GM18909 (cell line): ENCODE measurements at regions not wholly inside any gene's neighbourhood (a gene's known extent, or its start where the extent isn't known, plus 50 kb on each side); places are given as distances from the start of the nearest gene placed in this dataset.

ENCODE experiments used
- ATAC-seq: cut with Tn5 transposase; IDR thresholded peaks from one replicate; pipeline ENCODE4 v1.9.1; 2021; ENCODE audit warnings: mild to moderate bottlenecking; ENCODE audit not compliant: unreplicated experiment, poor library complexity

DNA sequence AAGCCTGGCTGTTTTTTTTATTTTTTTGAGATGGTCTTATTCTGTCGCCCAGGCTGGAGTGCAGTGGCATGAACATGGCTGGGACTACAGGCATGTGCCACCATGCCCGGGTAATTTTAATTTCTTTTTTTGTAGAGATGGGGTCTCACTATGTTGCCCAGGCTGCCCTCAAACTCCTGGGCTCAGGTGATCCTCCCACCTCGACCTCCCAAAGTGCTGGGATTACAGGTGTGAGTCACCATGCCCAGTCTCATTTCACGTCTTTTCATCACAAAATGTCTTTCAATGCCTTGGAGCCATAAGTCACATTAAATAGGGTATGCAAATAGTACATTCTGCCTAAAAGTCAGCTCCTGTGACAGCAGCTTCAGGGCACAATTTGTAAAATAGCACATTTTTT, 52.8 kb downstream of the SOX2 start:
- no peak for ATAC-seq

DNA sequence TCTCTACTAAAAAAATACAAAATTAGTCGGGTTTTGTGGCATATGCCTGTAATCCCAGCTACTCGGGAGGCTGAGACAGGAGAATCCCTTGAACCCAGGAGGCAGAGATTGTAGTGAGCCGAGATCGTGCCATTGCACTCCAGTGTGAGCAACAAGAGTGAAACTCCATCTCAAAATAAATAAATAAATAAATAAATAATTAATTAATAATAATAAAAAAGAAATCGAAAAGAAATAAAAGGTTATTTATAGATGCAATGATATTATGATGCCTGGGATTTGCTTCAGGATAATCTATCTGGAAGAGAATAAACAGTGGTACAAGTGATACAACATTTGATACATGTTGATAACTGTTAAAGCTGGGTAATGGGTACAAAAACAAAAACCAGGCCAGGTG, 58.6 kb downstream of the SOX2 start:
- no peak for ATAC-seq

- ATAC-seq: no peak
Measured at GRCh38 chr3:181771120-181771519, 59.4 kb downstream of the SOX2 start.

- no peak for ATAC-seq
Measured at GRCh38 chr3:181772166-181772565, 60.4 kb downstream of the SOX2 start.

GRCh38 chr3:181773921-181774320, 62.2 kb downstream of the SOX2 start:
- ATAC-seq: no peak

- no peak for ATAC-seq
Measured at GRCh38 chr3:181782306-181782954, 70.7 kb downstream of the SOX2 start.

DNA sequence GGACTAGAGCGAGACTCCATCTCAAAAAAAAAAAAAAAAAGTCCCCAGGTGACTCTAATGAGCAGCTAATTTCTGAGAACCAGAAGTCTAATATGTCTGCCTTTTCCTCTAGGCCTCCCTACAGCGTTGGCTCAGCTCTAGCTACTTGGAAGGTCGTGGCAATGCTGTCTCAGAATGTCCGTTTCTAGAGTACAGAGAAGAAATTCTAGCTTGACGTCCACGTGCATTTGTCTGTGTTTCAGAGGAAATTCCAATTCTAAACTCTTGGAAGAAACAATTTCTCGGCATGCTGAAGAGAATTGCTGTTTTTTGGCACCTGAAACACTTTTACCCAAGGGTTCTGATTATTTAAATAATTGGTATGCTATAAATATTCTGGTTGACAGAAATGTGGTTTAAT, 78.8 kb downstream of the SOX2 start:
- ATAC-seq: no peak

DNA sequence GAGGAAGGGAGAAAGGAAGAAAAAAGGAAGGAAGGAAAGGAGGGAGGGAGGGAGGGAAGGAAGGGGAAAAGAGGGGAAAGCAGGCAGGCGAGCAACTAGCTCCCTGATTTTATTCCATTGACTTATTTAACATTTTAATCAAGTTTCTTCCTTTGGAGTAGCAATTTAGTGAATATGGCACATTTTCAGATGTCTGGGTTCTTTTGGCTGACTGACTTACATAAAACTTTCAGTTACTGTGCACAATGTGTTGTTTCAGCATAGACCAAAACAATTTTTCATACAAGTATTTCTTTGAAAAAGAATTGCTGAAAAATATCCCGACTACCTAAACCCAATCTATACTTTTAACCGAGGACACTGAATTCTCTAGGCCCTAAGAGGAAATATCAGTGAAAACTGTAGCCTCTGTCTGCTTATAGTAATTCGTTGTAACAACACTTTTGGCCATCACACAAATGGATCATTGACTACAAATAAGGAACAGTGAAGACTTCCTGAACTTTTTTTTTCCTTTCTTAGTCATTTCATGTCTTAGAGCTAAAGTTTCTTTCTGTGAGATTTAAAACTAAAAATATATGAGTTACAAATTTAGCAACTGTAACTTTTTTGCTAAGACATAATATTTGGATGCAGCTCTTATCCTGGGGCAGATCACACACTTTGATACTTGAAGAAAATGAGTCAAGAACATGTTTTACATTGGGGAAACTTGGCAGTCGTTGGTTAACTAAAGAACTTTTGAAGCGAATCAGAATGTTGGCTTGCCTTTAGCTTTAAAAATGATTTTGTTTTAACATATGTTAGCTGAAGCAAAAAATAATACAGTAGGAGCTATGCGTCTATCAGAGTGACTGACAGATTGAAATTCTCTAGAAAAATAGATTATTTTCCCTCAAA, 79.6 kb downstream of the SOX2 start:
- ATAC-seq: no peak

DNA sequence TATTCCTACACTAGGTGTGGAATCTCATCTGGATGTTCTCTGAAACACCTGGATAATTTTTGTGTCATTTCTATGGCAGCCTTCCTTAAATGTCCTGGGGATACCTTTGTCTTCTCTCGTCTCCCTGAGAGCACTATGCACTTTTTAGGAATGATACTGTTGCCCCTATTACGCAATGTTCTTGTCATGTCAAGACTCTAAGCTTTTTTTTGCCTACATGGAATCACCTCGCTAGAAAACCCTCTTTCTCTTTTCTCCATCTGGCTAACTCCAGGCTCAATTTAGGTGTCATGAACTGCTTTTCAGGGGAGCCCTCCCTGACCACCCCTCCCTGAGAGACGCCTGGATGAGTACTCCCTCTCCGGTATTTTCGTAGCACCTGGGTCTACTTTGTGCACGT, 81.3 kb downstream of the SOX2 start:
- ATAC-seq: no peak

DNA sequence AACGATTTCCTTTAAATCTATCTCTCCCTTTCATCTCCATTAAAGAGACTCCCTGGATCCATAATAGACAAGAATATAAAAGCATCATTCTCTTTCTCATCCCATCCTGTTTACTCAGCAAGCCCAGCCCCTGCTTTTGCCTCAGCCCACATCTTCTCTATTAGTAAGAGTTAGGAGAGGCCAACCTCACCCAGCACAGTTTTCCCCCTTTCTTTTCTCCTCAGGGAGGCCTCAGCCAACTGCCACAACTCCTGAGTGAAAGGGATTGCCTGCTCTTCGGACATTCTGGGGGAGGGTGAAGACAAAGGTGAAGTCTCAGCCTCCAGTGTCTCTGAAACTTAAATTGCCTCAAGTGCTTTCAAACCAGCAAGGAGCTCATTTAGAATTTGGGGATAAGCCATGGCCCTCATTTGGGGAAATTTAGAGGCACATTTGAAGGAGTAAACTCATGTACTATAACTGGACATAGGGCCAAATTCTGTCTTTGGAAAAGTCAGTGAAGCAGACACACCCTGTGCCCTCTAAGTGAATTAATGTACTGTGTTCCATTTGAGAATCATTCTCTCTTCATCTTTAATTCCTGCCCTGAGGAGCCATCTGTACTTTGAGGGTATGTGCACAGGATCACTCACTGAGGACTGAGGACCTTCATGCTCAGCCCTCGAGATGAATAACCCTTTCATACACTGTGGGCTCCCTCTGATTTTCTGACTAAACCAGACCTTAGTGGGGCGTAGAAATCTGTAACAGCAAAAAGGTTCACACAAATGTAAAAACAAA, 82.5 kb downstream of the SOX2 start:
- no peak for ATAC-seq

DNA sequence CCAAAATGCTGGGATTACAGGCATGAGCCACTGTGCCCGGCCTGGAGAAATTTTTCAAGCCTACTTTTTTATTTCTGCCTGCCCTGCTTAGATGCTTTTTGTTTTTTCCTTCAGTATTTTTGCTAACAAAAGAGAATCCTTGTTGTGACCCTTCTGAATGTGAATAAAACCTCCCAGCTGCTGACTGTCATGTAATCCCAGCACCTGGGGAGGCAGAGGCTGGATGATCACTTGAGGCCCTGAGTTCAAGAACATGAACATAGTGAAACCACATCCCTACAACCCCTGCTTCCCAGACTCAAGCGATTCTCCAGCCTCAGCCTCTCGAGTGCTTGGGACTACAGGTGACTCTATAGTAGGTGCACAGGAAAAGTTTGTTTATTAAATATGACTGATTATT, 84.9 kb downstream of the SOX2 start:
- no peak for ATAC-seq

DNA sequence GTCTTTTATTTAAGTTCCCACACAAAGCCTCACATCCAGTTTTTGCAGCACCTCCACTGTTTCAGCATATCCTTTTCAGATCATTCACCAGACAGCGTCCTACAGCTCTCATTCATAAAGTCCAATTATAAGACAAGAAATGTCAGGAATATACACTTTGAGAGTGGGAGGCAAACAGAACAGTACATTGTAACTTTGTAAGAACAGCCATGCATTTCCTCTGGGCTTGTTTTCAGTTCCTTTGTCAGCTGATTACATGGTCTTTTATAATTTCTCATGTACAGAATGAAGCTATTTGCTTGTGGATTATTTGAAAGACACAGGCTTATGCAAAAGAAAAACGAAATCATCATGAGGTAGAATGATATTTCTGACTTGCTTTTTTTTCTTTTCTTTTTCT, 85.7 kb downstream of the SOX2 start:
- ATAC-seq: no peak

GRCh38 chr3:181805703-181806102, 94.0 kb downstream of the SOX2 start:
- no peak for ATAC-seq

- ATAC-seq: no peak
Measured at GRCh38 chr3:181808053-181808452, 96.3 kb downstream of the SOX2 start.

- ATAC-seq: no peak
Measured at GRCh38 chr3:181823716-181824115, 112.0 kb downstream of the SOX2 start.

DNA sequence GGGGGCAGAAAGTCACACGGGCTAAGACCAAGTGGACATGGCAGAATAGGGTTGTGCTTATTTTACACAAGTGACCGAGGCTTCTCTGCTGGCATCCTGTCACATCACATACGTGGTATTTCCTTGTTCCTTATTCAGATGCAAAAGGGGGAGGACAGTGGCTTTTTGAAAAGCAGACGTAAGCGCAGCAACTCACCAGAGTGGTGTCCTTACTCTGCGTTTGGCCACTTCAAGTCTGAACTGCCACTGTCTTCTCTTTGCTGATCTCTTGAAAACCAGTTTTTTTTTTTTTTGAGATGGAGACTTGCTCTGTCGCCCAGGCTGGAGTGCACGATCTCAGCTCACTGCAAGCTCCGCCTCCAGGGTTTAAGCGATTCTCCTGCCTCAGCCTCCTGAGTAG, 113.2 kb downstream of the SOX2 start:
- ATAC-seq: no peak

DNA sequence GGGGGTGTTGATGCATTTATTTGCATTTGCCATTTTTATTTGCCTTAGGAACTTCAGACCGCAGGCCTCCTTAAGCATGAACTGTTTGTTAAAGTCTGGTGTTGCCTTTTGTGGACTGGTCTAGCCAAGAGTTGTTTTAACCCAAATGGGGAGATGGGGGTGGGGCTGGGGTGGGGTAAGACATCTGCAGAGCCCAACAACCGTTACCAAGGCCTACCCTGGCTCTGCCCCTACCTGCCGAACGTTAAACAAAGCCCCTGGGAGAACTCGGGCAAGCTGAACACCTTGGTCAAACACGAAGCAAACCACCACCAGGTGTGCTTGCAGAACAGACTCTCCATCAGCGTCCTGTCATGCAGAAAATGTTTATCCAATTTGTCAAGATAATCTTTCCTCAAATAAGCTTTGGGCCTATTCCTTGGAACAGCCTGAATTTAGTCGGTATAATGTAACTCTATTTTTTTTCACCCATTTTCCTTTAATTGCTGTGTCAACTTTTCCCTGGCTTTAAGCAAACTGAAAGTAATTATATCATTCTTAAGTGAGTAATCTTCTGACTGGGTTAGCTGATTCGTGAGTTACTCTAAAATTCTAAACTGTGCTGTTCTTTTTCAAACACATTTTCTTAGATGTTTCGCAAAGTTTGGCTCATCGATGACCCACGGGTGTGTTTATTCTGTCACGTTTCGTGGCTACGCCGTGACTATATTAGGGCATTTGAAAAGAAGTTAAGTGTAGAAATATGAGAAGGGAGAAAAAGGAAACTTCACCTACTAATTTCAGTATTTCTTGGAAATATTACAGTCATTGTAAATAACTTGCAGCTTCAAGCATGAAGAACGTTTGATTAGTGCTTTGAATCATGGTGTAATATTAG, 127.6 kb downstream of the SOX2 start:
- ATAC-seq: no peak

GRCh38 chr3:181839916-181840297, 128.2 kb downstream of the SOX2 start:
- no peak for ATAC-seq

DNA sequence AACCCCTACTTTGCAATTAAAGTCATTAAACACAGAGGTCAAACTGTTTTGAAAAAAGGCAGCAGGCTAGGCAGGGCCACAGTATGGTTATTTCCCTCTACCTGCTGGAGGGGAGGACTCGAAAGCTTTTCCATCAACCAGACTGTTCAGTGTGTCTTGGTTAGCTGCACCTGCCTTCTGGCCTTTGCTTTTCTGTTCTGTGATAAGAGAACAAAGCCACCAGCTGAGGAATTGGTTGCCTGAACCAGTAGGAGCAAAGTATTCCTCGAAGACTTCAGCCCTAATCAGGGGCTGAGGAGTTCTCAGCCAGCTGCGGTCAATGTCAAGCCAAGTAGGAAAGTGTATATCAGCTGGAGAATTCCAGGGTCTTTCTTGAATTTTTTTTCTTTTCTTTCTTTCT, 132.5 kb downstream of the SOX2 start:
- ATAC-seq: no peak

DNA sequence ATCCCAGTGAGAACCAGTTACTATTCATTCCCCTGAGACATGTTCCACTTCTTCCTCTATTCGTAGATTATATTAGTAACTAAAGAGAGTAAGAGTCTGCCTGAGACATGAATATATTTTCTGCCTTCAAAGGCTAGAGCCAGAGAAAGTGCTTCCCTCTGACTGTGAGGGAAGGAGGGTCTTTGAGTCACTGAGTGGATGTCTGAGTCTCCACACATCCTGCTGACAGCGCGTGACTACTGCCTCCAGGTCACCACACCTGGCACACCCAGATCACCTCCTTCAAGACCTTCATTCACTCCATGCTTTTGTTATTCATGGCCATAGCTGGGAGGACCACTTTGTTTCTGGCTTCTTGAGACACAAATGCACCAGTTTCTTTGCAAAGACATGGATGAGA, 135.6 kb downstream of the SOX2 start:
- ATAC-seq: no peak
